ENCODE measurements at regions not wholly inside any gene's neighbourhood (a gene's known extent, or its start where the extent isn't known, plus 50 kb on each side); places are given as distances from the start of the nearest gene placed in this dataset.

- TF ChIP-seq REST (IDR thresholded peaks at IDR 0.05; ENCODE audit: low read depth) = no peak
Measured at GRCh38 chr6:19205076-19205475, 632.1 kb upstream of the ID4 start (continued).

- Histone ChIP-seq H3K4me3 (replicated peaks in 1 of 2; ENCODE audit: low read depth in 1 of 2, low read length in 2 of 2) (no peak overlapping the region), H3K36me3 (ENCODE audit: control insufficient read depth in 1 of 2, insufficient read depth in 2 of 2, low read length in 2 of 2) (no peaks in the 10 kb centered on the region), H3K9me2 (ENCODE audit: insufficient read depth) (no peaks in the 10 kb centered on the region), H3K27me3 (ENCODE audit: insufficient read depth, low read length) (no peaks in the 10 kb centered on the region), H4K20me1 (ENCODE audit: insufficient read depth) (no peaks in the 10 kb centered on the region), H2AFZ (ENCODE audit: low read depth, low read length, poor library complexity, severe bottlenecking) (no peak overlapping the region), H3K4me1 (ENCODE audit: control insufficient read depth in 1 of 2, insufficient read depth in 2 of 2, low read length in 2 of 2) (0 out of 4 replicates have a peak, but pooled peaks cover 0 to 3% of the 10 kb centered on the region in 2 experiments), H3K79me2 (ENCODE audit: insufficient read depth, low read length) (no peaks in the 10 kb centered on the region), H3K9me3 (ENCODE audit: control insufficient read depth in 1 of 2, insufficient read depth in 1 of 2, low read depth in 1 of 2, low read length in 2 of 2) (no peaks in the 10 kb centered on the region), H3K27ac (ENCODE audit: low read depth, low read length) (no peak overlapping the region), H3K4me2 (ENCODE audit: low read length) (no peak overlapping the region), H3K9ac (ENCODE audit: low read length) (no peak overlapping the region)
- no TSS peak for BruUV-seq (replicated peaks)
- intact Hi-C loops (cut with micrococcal nuclease) = no loop called here
- ChIA-PET RAD21 (ENCODE audit: low non-redundant PET in 1 of 2, low total read pairs in 2 of 2, uncharacterized antibody in 2 of 2, unreplicated experiment in 2 of 2) (no interaction called here), CTCF (no interaction called here), POLR2A (no interaction called here)
- DNase-seq (ENCODE audit: low read depth, low spot score) (no peak), ATAC-seq (no peak)
- TF ChIP-seq ZFX (IDR thresholded peaks at IDR 0.05) (no peak), SP1 (IDR thresholded peaks at IDR 0.05; ENCODE audit: low read depth) (no peak)
Measured at GRCh38 chr6:19209202-19209601, 628.0 kb upstream of the ID4 start.
